ENCODE measurements at regions not wholly inside any gene's neighbourhood (a gene's known extent, or its start where the extent isn't known, plus 50 kb on each side); places are given as distances from the start of the nearest gene placed in this dataset.

- Histone ChIP-seq H3K79me2 (replicated peaks; ENCODE audit: insufficient read depth, low read length) (no peaks in the 10 kb centered on the region), H2AFZ (ENCODE audit: low read depth, low read length) (no peak overlapping the region), H3K36me3 (ENCODE audit: insufficient read depth, low read length) (no peaks in the 10 kb centered on the region), H3F3A (ENCODE audit: insufficient read depth, low read length, poor library complexity, severe bottlenecking) (no peaks in the 10 kb centered on the region), H3K27ac (ENCODE audit: low read length) (no peak overlapping the region), H3K9me2 (ENCODE audit: insufficient read depth, low read length) (no peaks in the 10 kb centered on the region), H3K4me2 (ENCODE audit: low read length) (no peak overlapping the region), H3K4me3 (ENCODE audit: low read length) (no peak overlapping the region), H3K27me3 (ENCODE audit: insufficient read depth, low read depth, low read length) (no peaks in the 10 kb centered on the region), H4K20me1 (ENCODE audit: insufficient read depth) (no peaks in the 10 kb centered on the region), H3K9me3 (ENCODE audit: low read length) (no peaks in the 10 kb centered on the region), H3K9ac (ENCODE audit: low read length) (no peak overlapping the region)
- TF ChIP-seq TAF1 (IDR thresholded peaks at IDR 0.05; ENCODE audit: low read depth) (no peak), SMC3 (conservative IDR thresholded peaks at IDR 0.05; ENCODE audit: poor library complexity) (peak; percentile 91), REST (IDR thresholded peaks at IDR 0.05; ENCODE audit: borderline replicate concordance) (no peak), POLR2AphosphoS5 (IDR thresholded peaks at IDR 0.05) (no peak), CTCF (IDR thresholded peaks at IDR 0.05; ENCODE audit: poor library complexity, severe bottlenecking) (peak; percentile 89), EZH2 (IDR thresholded peaks at IDR 0.05; ENCODE audit: borderline replicate concordance, insufficient read depth, low read length, poor library complexity, severe bottlenecking) (no peak), RAD21 (conservative IDR thresholded peaks at IDR 0.05) (peak; percentile 89), EP300 (conservative IDR thresholded peaks at IDR 0.05; ENCODE audit: poor library complexity, severe bottlenecking) (no peak), MXI1 (conservative IDR thresholded peaks at IDR 0.05; ENCODE audit: poor library complexity, severe bottlenecking) (no peak)
Measured at GRCh38 chr6:110039364-110039980, 61.4 kb downstream of the GPR6 start.

- TF ChIP-seq SMC3 (conservative IDR thresholded peaks at IDR 0.05; ENCODE audit: poor library complexity) (no peak), RAD21 (conservative IDR thresholded peaks at IDR 0.05) (no peak), TAF1 (IDR thresholded peaks at IDR 0.05; ENCODE audit: low read depth) (no peak), EP300 (conservative IDR thresholded peaks at IDR 0.05; ENCODE audit: poor library complexity, severe bottlenecking) (no peak), MXI1 (conservative IDR thresholded peaks at IDR 0.05; ENCODE audit: poor library complexity, severe bottlenecking) (no peak)
- H3K79me2 ChIP-seq (replicated peaks; ENCODE audit: insufficient read depth, low read length): no peaks in the 10 kb centered on the region
- no peaks in the 10 kb centered on the region for H3F3A ChIP-seq (ENCODE audit: insufficient read depth, low read length, poor library complexity, severe bottlenecking)
- H4K20me1 ChIP-seq (ENCODE audit: insufficient read depth): no peaks in the 10 kb centered on the region
- no peak overlapping the region for H3K9ac ChIP-seq (ENCODE audit: low read length)
- H3K9me2 ChIP-seq (ENCODE audit: insufficient read depth, low read length): no peaks in the 10 kb centered on the region
- H3K36me3 ChIP-seq (ENCODE audit: insufficient read depth, low read length): no peaks in the 10 kb centered on the region
- H2AFZ ChIP-seq (ENCODE audit: low read depth, low read length): no peak overlapping the region
- no peaks in the 10 kb centered on the region for H3K27me3 ChIP-seq (ENCODE audit: insufficient read depth, low read depth, low read length)
- H3K9me3 ChIP-seq (ENCODE audit: low read length): no peaks in the 10 kb centered on the region
- no peak overlapping the region for H3K27ac ChIP-seq (ENCODE audit: low read length)
- no peak overlapping the region for H3K4me3 ChIP-seq (ENCODE audit: low read length)
- no peak overlapping the region for H3K4me2 ChIP-seq (ENCODE audit: low read length)
Measured at GRCh38 chr6:110039981-110040383, 61.9 kb downstream of the GPR6 start.
